ENCODE measurements at regions not wholly inside any gene's neighbourhood (a gene's known extent, or its start where the extent isn't known, plus 50 kb on each side); places are given as distances from the start of the nearest gene placed in this dataset.

- Histone ChIP-seq H3K36me3 (ENCODE audit: control insufficient read depth, insufficient read depth, low read length) (no peaks in the 10 kb centered on the region), H3K27me3 (ENCODE audit: control insufficient read depth, insufficient read depth, low read length) (no peaks in the 10 kb centered on the region), H3K4me3 (ENCODE audit: low read depth, low read length) (no peak overlapping the region)
- POLR2A ChIA-PET, result no interaction called here
- no peak for DNase-seq (ENCODE audit: low read depth)
- no peak for TF ChIP-seq CTCF (IDR thresholded peaks at IDR 0.05; ENCODE audit: insufficient read depth, low read depth, low read length)
- CTCF ChIA-PET, result no interaction called here
Measured at GRCh38 chr6:4698901-4699659, 77.1 kb upstream of the CDYL start.

GRCh38 chr6:4693173-4693970 is 82.8 kb upstream of the CDYL start:
- Histone ChIP-seq H3K36me3 (ENCODE audit: control insufficient read depth, insufficient read depth, low read length) (no peaks in the 10 kb centered on the region), H3K27me3 (ENCODE audit: control insufficient read depth, insufficient read depth, low read length) (no peaks in the 10 kb centered on the region), H3K4me3 (ENCODE audit: low read depth, low read length) (no peak overlapping the region)
- ChIA-PET POLR2A (no interaction called here), CTCF (no interaction called here)
- DNase-seq (ENCODE audit: low read depth), result no peak
- TF ChIP-seq CTCF (IDR thresholded peaks at IDR 0.05; ENCODE audit: insufficient read depth, low read depth, low read length), result no peak

GRCh38 chr6:4692664-4693063 is 83.5 kb upstream of the CDYL start:
- no peak for DNase-seq (ENCODE audit: low read depth)
- H3K27me3 ChIP-seq (ENCODE audit: control insufficient read depth, insufficient read depth, low read length), result no peaks in the 10 kb centered on the region
- no peak for TF ChIP-seq CTCF (IDR thresholded peaks at IDR 0.05; ENCODE audit: insufficient read depth, low read depth, low read length)
- ChIA-PET CTCF (interaction anchor here (0.8 kb wide), 1 partner anchor 64 kb away, joined by 3 read pairs; no protein-coding TSS in a partner anchor), POLR2A (no interaction called here)
- no peak overlapping the region for H3K4me3 ChIP-seq (ENCODE audit: low read depth, low read length)
- no peaks in the 10 kb centered on the region for H3K36me3 ChIP-seq (ENCODE audit: control insufficient read depth, insufficient read depth, low read length)

- ChIA-PET POLR2A (no interaction called here), CTCF (no interaction called here)
- no peaks in the 10 kb centered on the region for H3K27me3 ChIP-seq (ENCODE audit: control insufficient read depth, insufficient read depth, low read length)
- DNase-seq (ENCODE audit: low read depth), result peak; percentile 41
- no peak for TF ChIP-seq CTCF (IDR thresholded peaks at IDR 0.05; ENCODE audit: insufficient read depth, low read depth, low read length)
- no peaks in the 10 kb centered on the region for H3K36me3 ChIP-seq (ENCODE audit: control insufficient read depth, insufficient read depth, low read length)
- peak overlapping the region; percentile 16; the same call in 1 of the 2 replicates for H3K4me3 ChIP-seq (ENCODE audit: low read depth, low read length)
Measured at GRCh38 chr6:4687989-4688947, 87.9 kb upstream of the CDYL start.

GRCh38 chr6:4687656-4687988 is 88.6 kb upstream of the CDYL start:
- no peak for TF ChIP-seq CTCF (IDR thresholded peaks at IDR 0.05; ENCODE audit: insufficient read depth, low read depth, low read length)
- Histone ChIP-seq H3K36me3 (ENCODE audit: control insufficient read depth, insufficient read depth, low read length) (no peaks in the 10 kb centered on the region), H3K4me3 (ENCODE audit: low read depth, low read length) (no peak overlapping the region), H3K27me3 (ENCODE audit: control insufficient read depth, insufficient read depth, low read length) (no peaks in the 10 kb centered on the region)
- DNase-seq (ENCODE audit: low read depth), result no peak
- ChIA-PET CTCF (no interaction called here), POLR2A (no interaction called here)
